Eye (tissue), 1 donor: ENCODE measurements at regions not wholly inside any gene's neighbourhood (a gene's known extent, or its start where the extent isn't known, plus 50 kb on each side); places are given as distances from the start of the nearest gene placed in this dataset.
A peak's percentile ranks its signal among the peaks of the same experiment; 100 is the strongest.
"Not testable (repeated sequence)": the region's sequence is repeated elsewhere in the genome, so short reads cannot be mapped to it uniquely, and the experiment has no call there.

Experiments
- DNase-seq: peaks from one replicate; pipeline ENCODE4 v3.0.0-alpha.2; 2015

DNA sequence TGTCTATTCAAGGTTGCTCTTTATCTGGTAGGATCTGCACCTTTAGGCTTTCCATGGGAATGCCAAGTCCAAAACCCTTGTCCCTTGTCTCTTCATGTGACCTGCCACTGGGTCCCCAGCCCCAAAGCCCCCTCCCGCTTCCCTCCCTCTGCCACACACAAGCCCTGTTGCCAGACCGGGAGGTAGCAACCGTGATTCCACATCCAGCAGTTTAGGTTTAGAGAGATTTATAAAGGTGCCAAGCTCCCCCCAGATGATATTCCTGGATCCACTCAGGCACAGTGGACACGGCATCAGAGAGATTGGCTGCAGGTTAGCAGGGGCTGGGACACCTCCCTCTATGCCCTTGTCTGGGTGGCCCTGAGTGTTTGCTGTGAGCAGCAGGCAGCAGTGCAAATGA is 504.7 kb downstream of the CCDC171 start:
- no peak for DNase-seq

DNA sequence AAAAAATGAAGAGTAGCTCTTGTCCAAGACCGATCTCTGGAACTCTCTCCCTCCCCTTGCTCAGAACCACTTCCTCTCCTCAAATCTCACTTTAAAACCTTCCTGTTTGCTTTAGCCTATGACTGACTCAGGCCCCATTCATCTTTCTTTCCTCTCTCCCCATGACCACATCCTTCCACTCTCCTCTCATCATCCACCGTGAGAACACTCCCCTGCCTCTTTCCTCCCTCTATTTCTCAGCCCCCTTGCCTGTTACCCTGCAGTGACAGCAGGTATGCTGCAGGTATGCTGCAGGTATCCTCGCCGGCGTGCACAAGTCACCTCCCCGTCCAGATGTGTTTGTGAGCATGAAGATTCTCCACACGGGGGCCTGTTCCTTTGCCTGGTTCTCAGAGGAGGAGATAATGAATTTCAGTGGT is 505.3 kb downstream of the CCDC171 start:
- no peak for DNase-seq

DNA sequence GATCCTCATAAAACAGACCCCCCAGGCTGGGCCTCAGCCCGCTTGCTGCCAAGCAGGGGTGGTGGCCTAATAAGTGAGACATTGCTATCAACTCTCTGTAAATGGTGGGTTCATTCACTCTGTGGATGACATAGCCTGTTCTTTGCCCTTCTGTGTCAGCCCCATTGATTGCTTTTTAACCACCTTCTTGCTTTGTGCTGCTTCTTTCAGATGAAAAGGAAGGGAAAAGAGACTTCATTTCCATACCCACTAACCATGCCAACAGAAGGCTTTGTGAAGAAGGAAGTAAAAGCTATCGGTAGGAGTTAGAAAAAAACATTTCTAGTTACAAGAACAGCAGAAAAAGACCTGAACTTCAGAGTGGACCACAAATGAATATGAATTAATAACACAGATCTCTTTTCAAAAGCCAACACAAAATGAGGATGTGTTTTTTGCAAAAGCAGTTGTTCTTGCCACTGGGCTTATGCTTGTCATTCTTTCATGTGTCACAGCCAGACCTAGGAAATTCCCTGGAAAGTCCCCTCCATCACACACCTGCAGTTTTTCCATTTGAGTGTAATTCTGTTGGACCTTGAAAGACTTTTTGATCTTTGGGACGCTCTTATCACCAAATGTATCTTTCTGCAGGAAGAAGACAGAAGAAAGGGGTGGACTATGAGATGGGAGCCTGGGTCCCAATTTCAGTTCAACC is 507.7 kb downstream of the CCDC171 start:
- DNase-seq: no peak

DNA sequence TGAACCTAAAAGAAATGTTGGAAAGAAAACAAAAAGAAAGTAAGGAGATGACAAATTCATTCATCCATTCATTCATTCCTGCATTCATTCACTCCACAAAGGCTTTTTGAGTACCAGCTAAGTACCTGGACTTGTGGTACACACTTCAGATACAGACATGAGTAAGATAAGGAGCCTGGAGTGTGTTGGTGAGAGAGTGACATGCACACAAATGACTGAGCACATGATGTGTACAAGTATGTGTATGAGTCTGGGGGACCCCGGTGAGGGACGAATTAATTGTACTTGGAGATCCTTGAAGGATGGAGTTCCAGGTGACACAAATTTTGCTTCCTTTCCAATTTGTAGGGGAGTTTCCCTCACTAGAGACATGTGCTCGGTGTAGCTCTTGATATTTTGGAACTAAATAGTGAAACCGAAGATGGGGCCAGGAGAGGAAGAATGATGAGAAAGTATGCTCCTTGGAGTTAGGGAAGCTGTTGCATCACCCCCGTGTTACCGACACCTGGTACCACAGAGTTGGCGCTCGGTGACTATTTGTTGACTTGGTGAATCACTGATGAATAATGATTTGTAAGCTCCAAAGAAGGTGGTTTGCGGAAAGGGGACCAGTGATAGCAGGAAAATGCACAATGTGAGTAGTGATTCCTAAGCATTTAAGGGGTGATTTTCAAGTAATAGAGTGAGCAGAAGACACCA is 509.8 kb downstream of the CCDC171 start:
- DNase-seq: no peak

DNA sequence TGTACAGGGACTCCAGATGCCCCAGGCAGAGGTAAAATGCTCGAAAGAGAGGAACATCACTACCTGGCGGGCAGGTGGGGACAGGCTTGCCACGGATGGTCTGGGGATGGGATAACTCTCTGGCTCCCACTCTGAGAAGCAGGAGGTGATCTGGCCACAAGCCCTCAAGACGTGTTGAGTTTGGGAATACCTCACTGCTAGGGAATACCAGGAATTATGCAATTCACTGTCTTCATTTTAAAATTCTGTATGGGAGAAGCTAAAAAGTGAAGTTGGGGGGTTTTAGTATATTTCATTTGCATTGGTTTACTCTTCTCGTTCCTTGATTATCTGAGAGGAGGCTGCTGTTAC is 510.4 kb downstream of the CCDC171 start:
- no peak for DNase-seq

DNA sequence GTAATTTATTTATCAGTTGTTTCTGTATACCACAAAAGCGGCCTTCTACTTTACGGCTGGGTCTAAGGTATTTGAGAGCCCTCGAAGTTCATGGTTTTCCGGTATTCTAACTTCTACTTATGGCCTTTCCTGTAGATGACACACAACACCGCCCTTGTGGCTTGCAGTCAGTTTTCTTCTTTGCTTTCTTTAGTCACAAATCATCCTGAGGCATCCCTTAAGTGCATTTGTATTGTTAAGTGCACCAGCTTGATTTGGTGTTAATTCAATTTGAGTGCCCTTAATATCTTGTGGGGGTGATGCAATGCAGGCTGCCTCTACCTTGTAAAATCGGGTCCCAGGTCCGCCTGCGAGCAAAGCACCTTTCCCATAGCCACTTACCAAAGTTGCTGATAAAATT is 511.9 kb downstream of the CCDC171 start:
- DNase-seq: peak; percentile 26

DNA sequence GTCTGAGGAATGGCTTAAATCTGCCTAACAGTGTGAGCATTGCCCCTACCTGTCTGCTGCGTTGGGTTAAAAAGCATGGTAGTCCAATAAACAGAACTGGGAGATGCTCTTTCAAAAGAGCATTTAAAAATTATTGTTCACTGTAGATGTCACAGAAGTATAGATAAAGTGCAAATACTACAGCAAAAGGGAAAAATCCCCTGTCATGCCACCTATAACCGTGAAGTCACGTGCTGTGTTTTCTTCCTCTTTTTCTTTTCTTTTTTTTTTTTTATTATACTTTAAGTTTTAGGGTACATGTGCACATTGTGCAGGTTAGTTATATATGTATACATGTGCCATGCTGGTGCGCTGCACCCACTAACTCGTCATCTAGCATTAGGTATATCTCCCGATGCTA is 513.4 kb downstream of the CCDC171 start:
- DNase-seq: not testable (repeated sequence)

DNA sequence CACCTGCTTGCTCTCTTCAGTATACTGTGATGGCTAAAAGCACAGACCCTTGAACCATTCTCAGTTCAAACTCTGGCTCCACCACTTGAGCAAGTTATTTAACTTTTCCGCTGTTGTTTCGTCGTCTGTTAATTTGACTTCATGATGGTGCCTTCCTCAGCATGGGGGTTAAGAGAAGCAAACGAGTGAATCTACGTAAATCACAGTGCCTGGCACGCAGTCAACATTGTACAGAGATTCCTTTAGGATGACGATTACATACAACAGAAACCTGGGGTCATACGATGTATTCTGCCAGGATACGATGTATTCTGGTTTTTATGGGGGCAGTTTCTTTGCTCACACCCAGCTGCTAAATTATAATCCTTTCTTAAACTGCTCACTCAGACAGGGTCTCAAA is 515.6 kb downstream of the CCDC171 start:
- DNase-seq: no peak

DNA sequence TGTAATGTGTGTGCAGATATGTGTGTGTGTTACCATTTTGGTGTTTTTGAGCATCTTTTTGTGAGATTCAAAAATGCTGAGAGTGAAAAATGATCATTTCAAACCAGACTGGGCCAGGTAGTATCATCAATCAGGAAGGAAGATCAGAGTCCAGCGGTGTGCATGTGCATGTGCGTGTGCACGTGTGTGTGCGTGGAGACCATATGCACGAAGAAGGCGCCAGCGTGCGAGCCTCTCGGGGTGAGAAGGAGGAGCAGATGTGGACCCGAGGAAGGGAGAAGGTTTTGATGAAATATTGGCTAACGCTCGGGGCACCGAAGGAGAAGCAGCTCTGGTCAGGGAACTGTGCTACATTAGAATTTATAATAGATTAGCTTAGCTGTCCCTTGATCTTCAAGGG is 516.4 kb downstream of the CCDC171 start:
- DNase-seq: no peak

DNA sequence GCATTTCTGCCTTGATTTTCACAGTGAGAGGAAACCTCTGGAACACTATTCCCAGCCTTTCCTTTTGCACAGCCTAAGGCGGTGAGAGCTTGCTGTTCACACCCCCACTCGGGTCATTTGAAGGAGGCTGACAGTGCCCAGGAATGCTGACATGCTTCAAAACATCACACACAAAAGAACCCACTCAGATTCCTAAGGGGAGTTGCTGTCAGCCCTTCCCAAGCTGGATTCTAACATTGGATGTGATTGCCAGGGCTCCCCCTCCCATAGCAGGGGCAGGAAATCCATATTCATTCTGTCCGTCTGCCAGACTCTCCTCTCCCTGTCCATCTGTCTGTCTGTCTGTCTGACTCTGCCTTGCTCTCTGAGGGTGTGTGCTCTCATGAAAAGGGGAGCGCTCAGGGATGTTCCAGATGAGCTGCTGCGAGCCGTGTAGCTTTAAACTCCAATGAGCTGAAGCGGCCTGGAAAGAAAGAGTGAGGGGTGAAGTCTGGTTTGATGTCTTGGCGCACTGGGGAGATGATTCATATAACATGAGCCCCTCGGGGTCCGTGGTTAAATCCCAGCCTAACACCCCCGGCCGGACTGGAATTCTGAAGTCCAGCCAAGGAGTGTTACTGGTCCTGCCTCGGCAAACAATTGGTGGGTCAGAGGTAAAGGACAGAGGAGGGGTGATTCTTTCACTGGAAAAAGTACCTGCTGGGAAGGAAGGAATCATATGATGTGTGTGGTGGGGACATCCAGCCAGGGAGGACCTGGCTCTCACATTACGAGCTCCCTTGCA is 517.0 kb downstream of the CCDC171 start:
- peak; percentile 69 for DNase-seq

DNA sequence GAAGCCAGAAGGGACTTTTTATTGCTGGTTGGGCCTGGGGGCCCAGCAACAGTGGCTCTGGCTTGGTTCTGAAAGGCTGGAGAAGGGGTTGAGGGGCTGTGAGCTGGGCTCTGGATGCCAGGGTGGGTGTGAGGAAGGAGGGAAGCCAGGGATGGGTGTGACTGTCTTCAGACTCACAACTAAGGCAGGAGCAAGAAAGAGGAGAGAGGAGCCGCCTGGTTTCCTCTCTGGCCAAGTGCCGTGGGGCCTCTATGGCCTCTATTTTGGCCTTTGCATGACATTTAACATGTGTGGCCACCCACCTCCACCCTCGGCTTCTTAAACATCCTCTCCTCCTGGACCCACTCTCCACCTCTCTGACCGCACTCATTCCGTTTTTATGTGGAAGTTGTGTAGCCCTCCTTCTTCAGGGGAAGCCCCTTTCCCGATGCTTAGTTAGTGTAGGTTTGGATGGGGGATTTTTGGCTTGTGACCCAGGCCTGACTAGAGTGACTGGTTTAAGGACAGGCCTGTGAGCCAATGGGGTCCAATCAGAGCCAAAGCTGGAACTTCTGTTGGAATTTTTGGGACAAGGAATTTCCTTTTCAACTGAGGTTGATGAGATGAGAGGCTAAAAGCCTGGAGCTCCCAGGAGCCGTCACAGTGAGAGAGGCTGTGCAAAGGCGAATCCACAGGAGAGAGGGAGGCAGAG is 517.8 kb downstream of the CCDC171 start:
- DNase-seq: no peak

DNA sequence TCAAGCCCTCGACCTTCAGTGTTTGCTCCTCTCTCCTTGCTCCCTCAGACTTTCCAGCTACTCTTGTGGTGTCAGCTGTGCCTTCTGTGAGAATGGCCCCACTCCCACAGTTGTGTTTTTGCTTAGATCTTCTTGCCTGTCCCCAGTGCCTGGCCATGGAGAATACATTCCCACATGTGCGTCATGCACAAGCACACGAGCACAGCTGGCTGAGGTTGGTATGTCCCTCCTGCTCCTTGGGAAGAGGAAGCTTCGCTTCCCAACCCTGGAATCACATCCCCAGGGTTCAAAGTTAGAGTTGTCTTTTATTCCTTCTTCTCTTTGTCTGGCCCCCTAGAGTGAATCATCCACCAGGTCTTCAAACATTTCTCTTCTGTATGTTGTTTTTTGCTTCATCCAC is 518.6 kb downstream of the CCDC171 start:
- DNase-seq: no peak

DNA sequence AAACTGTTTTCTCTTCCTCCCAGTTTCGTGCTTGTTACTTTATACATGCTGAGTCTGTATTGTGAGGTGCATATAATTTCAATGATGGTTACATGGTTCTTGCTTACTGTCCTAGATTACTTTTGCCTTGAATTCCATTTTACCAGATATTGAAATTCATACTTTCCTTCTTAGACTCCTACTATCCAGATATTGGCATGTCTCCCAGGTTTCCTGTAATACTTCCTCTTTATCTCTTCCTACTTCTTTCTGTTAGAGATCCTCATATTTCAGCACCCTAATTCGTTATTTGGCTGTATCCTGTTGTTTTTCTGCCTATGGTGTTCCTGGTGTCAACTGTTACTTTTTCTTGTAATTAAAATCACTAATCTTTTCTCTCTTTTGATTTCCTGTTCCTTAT is 522.1 kb downstream of the CCDC171 start:
- no peak for DNase-seq

DNA sequence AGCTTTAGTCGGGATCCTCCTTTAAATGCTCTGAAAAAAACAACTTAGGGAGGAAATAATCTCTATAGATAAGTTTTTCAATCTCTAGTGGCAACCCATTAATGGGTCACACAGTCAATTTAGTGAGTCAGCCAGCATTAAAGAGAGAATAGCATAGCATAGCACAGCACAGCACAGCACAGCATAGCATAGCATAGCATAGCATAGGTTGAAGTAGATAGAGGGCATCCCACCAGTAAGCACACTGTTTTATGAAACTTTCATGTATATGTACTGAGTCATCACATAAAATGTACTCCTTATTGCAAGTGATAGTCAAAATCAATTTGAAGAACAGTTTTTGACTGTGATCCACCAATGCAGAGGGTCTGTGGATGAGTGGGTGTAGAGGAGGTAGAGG is 522.9 kb downstream of the CCDC171 start:
- no peak for DNase-seq

DNA sequence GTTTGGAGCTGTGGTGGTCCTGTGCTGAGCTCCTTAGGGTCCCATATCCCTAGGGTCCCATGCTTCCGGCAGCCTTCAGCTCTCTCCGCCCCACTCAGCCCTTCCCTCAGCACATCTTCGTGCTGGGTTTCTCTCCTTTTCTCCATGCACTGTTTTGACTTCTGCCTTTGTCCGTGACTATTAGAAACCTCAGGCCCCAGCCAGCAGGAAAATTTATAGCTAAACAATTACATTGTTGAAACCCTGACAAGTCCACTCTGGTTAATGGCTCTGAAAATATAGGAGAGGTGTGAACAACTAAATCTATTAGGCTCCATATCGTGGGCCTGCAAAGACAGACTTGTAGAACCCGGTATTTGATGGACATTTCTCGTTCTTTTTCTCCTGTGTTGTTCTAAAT is 523.7 kb downstream of the CCDC171 start:
- DNase-seq: no peak

DNA sequence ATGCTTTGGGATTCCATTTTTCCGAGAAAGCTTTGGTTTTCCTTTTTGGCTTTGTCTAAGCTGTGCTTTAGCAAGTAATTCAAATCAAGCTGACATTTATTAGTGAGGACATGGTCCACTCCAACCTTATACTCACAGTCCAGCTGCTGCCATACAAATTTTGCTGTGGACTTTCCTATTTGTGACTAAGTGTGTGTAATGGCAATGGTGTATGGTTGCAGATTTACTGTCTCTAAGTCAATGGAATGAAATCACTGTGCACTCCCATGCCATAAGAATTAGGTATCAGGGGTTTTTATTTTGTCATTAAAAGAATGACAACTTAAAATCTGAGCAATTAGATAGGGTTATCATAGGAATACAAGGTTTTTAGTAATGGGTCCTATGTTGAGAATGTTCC is 530.0 kb downstream of the CCDC171 start:
- DNase-seq: no peak

DNA sequence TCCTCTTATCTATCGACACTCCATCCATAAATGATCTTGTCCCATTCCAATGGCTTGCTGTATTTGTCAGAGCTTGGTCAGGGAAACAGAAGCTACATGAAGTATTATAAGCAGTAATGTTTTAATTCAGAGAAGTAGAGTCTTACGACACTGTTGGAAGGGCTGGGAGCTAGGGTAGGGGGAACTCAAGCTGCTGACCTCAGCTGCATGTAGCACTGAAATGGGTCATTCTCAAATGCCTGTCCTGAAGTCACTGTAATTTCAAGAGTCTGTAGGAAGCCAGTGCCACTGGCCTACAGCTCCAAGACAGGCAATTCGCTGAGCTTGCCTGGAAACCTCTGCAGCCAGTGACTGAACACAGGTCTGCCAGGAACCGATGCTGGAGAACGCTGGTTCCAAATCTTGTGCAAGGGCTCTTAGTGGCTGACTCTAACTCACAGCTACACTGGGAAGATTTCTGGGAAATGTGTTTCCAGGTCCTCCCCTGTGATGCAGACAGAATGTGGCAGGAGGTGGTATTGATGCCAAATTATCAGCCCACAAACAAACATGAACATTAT is 532.4 kb downstream of the CCDC171 start:
- no peak for DNase-seq

DNA sequence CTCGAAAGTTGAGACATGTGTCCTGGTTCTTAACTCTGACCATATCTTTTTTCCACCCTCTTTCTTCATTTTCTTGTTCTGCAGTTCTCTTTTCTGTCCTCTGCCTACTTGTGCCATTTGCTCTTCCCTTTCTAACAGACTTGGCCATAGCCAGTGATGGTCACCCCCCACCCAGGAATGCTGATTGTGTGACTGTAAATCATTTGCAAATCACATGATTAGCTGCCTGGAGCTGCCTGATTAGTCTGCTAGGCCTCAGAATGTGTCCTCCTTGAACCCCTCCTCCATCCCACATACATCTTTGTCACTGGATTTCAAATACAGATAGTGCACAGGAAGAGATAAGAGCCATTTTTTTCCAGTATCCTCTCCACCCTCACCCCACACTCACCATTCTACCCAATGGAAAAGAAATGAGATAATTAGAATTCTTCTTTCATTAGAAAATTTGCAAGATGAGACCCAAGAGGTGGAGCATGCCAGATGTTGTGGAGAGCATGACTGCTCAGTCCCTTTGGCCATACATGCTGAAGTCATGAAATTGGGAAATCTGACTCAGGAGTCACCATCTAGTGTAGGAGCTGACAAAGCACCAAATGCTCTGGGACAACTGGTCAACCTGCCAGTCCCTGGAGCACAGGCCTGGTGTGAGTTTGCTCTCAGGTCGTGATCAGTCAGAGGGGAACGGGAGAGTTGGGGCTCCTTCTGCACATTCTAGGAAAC is 538.2 kb downstream of the CCDC171 start:
- DNase-seq: no peak

DNA sequence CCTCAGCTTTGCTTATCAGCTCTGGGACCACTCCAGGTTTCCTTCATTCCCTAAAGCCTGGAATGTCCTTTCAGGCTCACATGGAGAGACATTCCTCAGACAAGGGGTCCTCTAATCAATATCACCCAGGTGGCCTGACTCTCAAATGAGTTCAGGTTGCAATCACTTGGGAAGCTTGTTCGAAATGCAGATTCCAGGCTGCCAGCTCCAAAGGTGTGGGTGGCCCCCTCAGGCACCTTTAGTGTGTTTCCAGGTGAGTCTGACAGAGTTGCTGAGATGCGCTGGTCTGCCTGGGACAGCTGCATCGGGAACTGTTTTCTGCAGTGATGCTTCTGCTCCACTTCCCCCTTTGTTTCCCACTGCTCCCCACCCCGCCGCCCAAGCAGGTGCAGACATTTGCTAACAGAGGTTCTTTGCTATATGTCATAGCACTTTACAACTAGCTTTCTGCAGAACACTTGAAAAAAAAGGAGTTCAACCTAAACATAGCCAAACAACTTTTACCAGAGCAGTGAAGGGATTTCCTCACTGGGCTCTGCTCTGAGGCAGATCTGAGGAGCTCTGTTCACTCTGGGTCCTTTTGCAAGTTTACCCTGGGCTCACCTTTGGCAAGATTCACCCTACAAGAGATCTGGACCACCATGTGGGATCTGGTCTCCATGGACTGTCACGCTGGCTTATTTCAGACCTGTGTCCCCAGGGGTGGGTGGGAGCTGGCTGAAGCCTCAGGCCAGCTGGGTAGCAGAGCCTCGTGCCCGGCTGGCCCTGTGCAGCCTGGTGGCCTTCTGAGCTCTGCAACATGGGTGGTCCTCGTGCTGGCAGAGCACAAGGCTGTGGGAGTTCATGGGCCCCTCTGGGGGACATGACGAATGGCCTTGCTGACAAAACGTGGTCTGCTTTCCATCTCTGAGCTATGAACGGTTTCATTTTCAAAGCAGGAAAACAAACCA is 539.6 kb downstream of the CCDC171 start:
- peak; percentile 66 for DNase-seq

DNA sequence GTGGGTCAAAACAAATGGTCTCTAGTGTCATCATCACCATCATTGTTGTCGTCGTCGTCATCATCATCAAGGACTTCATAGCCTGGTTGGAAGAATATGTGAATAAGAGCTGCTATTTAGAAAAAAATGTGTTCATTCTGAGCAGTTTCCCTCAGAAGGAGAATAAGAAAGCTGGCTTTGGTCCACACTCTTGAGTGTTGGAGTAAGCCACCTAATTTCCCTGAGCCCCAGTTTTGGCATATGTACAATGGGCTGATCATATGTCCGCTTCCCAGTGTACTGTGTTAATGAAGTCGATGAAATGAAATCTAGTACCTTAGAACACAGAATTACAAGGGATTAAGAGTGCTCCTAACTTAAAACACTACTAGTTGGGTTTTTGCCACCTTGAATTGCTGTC is 545.5 kb downstream of the CCDC171 start:
- no peak for DNase-seq
